ENCODE measurements at regions not wholly inside any gene's neighbourhood (a gene's known extent, or its start where the extent isn't known, plus 50 kb on each side); places are given as distances from the start of the nearest gene placed in this dataset.
"Not testable (repeated sequence)": the region's sequence is repeated elsewhere in the genome, so short reads cannot be mapped to it uniquely, and the experiment has no call there.

DNA sequence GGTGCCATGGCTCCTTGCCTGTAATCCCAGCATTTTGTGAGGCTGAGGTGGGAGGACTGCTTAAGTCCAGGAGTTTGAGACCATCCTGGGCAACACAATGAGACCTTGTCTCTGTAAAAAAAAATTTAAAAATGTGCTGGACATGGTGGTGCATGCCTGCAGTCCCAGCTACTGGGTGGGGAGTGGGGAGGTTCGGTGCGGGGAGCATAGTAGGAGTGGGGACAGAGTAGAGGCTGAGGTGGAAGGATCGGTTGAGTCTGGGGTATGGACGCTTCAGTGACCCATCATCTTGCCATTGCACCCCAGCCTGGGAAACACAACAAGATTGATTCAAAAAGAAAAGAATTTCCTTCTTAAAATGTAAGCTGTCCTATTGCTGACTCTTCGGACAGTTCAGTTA lies 1490.0 kb upstream of the GBE1 start:
- H3K27ac Mint-ChIP-seq = no peak overlapping the region
- CTCF ChIA-PET = no interaction called here

DNA sequence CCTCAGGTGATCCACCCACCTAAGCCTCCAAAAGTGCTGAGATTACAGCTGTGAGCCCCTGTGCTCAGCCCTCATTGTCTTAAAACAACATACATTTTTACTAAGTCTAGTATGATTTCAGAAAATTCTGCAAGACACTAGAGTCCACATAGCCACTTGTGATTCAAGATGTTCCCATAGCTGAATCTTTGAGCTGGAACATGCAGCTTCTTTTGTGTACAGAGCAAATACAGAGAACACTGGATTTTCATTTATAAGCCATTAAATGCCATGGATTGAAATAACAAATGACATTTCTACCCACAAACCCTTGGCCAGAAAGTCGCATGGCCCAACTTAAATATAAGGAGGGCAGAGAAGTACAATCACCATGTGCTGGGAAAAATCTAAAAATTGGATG lies 1489.2 kb upstream of the GBE1 start:
- H3K36me3 Mint-ChIP-seq = no peaks in the 10 kb centered on the region
- no peaks in the 10 kb centered on the region for H3K27me3 Mint-ChIP-seq
- H3K9me3 Mint-ChIP-seq = peaks cover 20% of the 10 kb centered on the region
- CTCF ChIA-PET = no interaction called here
- no peak overlapping the region for H3K4me3 Mint-ChIP-seq
- no peaks in the 10 kb centered on the region for H3K4me1 Mint-ChIP-seq
- no peak overlapping the region for H3K27ac Mint-ChIP-seq
- DNase-seq = no peak

More for the DNA sequence above, 1490.0 kb upstream of the GBE1 start:
- Mint-ChIP-seq H3K4me1 (no peaks in the 10 kb centered on the region), H3K4me3 (no peak overlapping the region), H3K27me3 (no peaks in the 10 kb centered on the region), H3K36me3 (no peaks in the 10 kb centered on the region), H3K9me3 (peaks cover 15% of the 10 kb centered on the region)
- no peak for DNase-seq

DNA sequence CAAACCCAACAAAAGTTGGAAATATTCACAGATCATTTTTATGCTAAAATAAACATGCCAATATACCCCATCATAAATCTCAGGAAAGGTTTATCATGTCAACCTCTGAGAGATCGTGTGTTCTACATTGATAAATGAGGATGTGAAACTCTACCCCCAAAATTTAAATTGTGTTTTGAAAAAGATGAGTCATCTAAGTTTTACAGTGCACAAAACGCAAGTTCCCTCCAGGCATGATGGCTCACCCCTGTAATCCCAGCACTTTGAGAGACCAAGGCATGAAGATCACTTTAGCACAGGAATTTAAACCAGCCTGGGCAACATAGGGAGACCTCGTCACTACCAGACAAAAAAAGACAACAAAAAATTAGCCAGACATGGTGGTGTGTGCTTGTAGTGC lies 1487.0 kb upstream of the GBE1 start:
- Mint-ChIP-seq H3K4me3 (no peak overlapping the region), H3K27ac (no peak overlapping the region), H3K4me1 (no peaks in the 10 kb centered on the region), H3K9me3 (peaks cover 24% of the 10 kb centered on the region), H3K27me3 (no peaks in the 10 kb centered on the region), H3K36me3 (no peaks in the 10 kb centered on the region)
- CTCF ChIA-PET = no interaction called here
- DNase-seq = no peak

DNA sequence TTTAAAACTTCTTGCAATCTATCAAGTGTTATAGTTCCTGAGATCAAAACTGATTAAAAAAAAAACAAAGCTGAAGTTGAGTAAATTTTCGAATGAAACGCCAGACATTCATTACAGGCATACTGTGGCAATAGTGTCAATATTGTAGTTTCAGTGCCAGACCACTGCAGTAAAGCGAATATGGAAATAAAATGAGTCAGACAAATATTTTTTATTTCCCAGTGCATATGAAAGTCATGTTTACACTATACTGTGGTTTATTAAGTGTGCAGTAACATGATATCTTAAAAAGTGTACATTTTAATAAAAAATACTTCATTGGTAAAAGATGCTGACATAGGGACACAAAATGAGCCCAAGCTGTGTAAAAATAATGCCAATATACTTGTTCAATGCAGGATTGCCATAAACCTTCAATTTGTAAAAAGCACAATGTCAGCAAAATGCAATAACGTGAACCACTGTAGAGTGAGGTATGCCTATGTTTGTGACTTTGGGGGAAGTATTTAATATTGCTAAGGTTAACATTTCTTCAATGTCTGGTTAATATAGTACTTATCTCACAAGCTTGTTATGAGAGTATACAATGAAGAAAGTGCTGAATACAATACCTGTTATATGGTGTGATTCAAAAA lies 1473.9 kb upstream of the GBE1 start:
- no peak for DNase-seq
- CTCF ChIA-PET = no interaction called here

DNA sequence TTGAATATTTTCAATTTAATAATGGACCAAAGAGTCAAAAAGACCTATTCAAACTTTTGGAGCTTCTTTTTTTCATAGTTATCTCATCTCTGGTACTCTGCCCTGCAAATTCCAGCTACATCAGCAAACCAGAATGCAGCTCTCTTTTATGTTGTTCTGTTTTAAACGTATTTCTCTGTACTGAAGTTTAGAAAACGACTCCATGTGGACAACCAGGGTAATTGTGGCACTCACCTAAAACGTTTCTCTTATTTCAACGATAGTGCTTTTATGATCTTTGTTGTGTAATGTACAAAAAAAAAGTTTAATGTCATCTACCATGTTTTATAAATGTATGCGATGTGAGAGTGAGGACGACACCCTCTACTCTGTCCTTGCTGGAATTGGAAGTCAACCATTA lies 1472.3 kb upstream of the GBE1 start:
- Mint-ChIP-seq H3K4me1 (no peaks in the 10 kb centered on the region), H3K36me3 (no peaks in the 10 kb centered on the region), H3K27ac (no peak overlapping the region), H3K4me3 (no peak overlapping the region), H3K9me3 (peaks cover 10% of the 10 kb centered on the region), H3K27me3 (no peaks in the 10 kb centered on the region)
- CTCF ChIA-PET = no interaction called here
- DNase-seq = no peak

More for the DNA sequence above, 1473.9 kb upstream of the GBE1 start:
- no peaks in the 10 kb centered on the region for H3K36me3 Mint-ChIP-seq
- no peaks in the 10 kb centered on the region for H3K27me3 Mint-ChIP-seq
- H3K27ac Mint-ChIP-seq = no peak overlapping the region
- peaks cover 14% of the 10 kb centered on the region for H3K9me3 Mint-ChIP-seq
- H3K4me1 Mint-ChIP-seq = no peaks in the 10 kb centered on the region
- no peak overlapping the region for H3K4me3 Mint-ChIP-seq

DNA sequence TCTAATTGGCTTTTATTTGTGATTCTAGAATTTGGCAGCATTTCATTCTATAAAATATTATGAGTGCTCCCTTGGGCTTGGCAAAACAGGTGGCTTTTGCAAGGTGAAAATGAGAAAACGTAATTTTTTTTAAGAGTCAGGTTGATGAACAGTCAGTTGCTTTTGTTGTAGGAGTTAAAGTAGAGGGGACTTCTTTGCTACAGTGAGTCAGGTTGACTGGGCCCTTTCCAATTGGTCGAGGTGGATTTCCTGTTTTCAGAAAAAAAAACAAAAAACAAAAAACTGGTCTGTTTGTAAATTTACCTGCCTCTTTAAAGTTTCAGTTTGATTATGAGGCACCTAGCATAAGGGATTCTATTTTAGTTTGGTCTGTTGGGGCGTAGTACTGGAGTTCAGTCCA lies 1469.4 kb upstream of the GBE1 start:
- Mint-ChIP-seq H3K4me1 (no peaks in the 10 kb centered on the region), H3K27me3 (no peaks in the 10 kb centered on the region), H3K9me3 (peaks cover 10% of the 10 kb centered on the region), H3K4me3 (no peak overlapping the region), H3K36me3 (no peaks in the 10 kb centered on the region), H3K27ac (no peak overlapping the region)
- CTCF ChIA-PET = no interaction called here
- DNase-seq = no peak

DNA sequence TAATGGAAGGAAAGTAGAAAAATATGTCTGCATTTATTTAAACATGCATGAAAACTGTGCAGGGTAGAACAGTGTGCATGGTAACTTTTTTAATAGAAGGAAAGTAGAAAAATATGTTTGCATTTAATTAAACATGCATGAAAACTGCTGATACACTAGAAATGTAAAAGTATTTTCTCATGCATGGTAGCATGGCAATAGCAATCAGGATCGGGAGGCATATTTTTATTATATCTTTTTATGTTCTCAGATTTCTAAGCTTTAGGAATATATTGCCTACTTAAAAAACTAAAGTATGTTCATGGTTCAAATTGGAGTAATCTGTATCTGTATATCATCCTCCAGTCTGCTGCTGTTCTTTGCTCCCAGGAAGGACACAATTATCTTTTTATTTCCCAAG lies 1468.9 kb upstream of the GBE1 start:
- no peaks in the 10 kb centered on the region for H3K27me3 Mint-ChIP-seq
- CTCF ChIA-PET = no interaction called here
- H3K9me3 Mint-ChIP-seq = peaks cover 10% of the 10 kb centered on the region
- H3K4me1 Mint-ChIP-seq = no peaks in the 10 kb centered on the region
- no peak for DNase-seq
- H3K4me3 Mint-ChIP-seq = no peak overlapping the region
- no peaks in the 10 kb centered on the region for H3K36me3 Mint-ChIP-seq
- H3K27ac Mint-ChIP-seq = no peak overlapping the region

DNA sequence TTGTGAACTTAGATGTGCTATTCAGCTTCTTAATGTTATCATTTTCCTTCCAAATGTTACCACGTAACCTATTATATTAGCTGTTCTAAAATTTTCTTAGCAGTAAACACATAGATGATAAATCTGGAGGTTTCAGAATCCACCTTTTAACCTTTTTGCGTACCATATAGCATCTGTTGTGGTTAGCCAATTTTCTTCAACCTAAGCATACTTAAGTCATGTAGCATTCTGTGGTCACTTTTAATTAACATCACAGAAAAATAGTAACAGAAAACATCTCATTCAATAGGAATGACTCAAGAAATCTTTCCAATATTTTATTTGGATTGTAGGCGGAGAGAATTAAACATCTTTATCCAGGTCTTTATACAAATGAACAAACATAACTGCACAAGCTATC lies 1465.3 kb upstream of the GBE1 start:
- Mint-ChIP-seq H3K27ac (no peak overlapping the region), H3K27me3 (no peaks in the 10 kb centered on the region), H3K4me3 (no peak overlapping the region), H3K36me3 (no peaks in the 10 kb centered on the region), H3K9me3 (no peaks in the 10 kb centered on the region), H3K4me1 (no peaks in the 10 kb centered on the region)
- no peak for DNase-seq
- CTCF ChIA-PET = no interaction called here

DNA sequence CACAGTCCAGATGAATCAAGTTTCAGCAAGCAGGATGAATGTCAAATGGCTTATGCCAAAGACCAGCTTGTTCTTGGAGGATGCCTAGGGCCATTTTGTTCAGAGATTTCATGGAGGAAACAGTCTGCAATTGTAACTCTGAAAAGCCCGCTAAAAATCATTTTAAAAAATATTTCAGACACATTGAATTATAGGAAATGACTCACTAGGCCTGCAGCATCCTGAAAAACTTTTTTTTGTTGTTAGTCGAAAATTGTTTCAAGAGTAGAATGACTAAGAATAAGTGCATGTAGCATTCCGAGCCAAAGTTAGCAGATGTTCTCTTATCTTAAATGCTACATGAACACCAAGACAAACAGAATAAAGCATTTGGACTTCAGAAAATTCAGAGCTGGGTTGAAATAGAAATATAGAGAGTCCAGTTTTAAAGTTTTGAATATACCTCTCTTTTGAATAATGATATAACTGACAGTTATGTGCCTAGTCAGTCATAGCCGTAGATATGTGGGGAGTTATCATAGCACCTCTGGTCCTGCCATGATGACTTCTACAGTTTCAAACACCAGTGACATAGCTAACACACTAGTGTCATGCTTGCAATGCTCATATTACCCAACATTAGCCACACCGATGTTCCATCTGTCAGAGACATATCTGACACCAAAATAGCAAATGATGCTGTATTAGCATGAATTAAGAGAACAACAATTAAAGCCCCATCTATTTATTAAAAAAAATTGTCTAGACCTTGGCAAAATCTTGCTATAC lies 1462.8 kb upstream of the GBE1 start:
- no peaks in the 10 kb centered on the region for H3K4me1 Mint-ChIP-seq
- H3K4me3 Mint-ChIP-seq = no peak overlapping the region
- no peaks in the 10 kb centered on the region for H3K36me3 Mint-ChIP-seq
- no peaks in the 10 kb centered on the region for H3K27me3 Mint-ChIP-seq
- CTCF ChIA-PET = no interaction called here
- no peak overlapping the region for H3K27ac Mint-ChIP-seq
- H3K9me3 Mint-ChIP-seq = no peaks in the 10 kb centered on the region
- DNase-seq = no peak

DNA sequence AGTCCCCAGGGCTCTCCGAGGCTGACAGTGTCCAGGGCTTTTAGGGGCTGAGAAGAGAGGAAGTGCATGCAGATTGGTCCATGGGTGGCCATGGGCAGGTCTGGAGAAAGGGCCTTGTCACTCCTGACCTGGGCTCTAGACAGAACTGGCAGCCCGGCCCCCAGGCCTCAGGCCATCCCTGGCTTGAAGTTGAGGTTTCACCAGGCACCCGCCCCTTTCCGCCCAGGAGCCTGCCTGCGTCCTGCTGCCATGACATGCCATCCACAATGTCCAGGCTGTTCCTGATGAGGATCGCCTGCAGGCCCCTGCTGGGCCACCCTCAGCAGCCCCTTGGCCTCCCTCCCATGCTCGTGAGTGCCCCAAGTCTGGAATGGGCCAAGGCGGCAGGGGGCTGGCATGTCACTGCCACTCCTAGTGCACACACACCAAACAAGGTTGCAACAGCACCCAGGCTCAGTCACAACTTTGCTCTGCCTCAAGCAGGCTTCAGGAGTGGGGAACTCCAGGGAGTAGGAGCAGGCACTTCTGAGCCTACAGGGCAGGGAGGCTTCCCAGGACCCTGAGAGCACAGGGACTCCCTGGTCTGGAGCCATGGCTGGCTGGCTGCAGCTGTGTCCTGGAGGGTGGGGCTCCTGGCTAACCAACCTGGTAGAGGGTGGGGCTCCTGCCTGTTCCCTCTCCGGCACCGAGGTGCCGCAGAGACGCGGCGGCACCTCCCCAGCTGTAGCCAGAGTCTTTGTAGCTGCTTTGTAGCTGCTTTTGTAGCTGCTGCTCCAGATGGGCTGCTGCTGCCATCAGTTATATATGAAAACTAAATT lies 1457.1 kb upstream of the GBE1 start:
- H3K4me3 Mint-ChIP-seq = no peak overlapping the region
- no peaks in the 10 kb centered on the region for H3K27me3 Mint-ChIP-seq
- peaks cover 9% of the 10 kb centered on the region for H3K9me3 Mint-ChIP-seq
- H3K4me1 Mint-ChIP-seq = no peaks in the 10 kb centered on the region
- H3K36me3 Mint-ChIP-seq = no peaks in the 10 kb centered on the region
- DNase-seq = no peak
- CTCF ChIA-PET = no interaction called here
- no peak overlapping the region for H3K27ac Mint-ChIP-seq

DNA sequence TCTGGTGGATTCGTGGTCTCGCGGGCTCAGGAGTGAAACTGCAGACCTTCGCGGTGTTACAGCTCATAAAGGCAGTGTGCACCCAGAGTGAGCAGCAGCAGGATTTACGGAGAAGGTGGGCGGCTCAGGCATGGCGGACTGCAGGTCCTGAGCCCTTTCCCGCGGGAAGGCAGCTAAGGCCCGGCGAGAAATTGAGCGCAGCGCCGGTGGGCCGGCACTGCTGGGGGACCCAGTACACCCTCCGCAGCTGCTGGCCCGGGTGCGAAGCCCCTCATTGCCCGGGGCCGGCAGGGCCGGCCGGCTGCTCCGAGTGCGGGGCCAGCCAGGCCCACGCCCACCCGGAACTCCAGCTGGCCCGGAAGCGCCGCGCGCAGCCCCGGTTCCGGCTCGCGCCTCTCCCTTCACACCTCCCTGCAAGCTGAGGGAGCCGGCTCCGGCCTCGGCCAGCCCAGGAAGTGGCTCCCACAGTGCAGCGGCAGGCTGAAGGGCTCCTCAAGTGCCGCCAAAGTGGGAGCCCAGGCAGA lies 1456.2 kb upstream of the GBE1 start:
- H3K4me3 Mint-ChIP-seq, H3K9me3 Mint-ChIP-seq, H3K4me1 Mint-ChIP-seq, H3K27ac Mint-ChIP-seq, H3K36me3 Mint-ChIP-seq, H3K27me3 Mint-ChIP-seq, CTCF ChIA-PET, DNase-seq: not testable (repeated sequence)

DNA sequence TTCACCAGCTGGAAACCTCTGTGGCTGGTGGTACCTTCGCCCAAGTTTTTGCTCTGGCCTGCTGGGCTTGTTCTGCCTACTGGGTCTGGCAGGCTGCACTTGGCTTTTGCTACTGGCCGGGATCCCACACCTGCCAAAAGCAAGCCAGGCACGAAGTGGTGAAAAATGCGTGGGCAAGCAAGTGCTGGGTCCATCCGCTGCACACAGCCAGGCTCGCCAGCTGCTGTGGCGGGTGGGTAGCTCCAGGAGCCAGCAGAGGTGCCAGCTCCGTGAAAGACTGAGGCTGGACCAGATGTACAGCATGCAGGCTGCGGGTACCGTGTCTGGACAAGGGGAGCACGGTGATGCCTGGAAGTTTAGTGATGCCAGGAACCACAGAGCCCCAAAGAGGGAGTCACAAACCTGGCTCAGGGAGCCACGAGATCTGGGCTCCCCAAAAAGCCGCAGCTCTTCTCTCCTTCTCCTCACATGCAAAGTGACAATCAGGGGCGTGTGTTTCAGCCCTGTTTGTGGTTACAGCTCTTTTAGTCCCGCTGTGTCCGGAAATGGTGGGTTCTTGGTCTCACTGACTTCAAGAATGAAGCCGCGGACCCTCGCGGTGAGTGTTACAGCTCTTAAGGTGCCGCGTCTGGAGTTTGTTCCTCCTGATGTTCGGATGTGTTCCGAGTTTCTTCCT lies 1455.6 kb upstream of the GBE1 start:
- no peaks in the 10 kb centered on the region for H3K36me3 Mint-ChIP-seq
- peaks cover 9% of the 10 kb centered on the region for H3K9me3 Mint-ChIP-seq
- H3K4me3 Mint-ChIP-seq = no peak overlapping the region
- DNase-seq = no peak
- H3K4me1 Mint-ChIP-seq = no peaks in the 10 kb centered on the region
- CTCF ChIA-PET = no interaction called here
- H3K27me3 Mint-ChIP-seq = no peaks in the 10 kb centered on the region
- H3K27ac Mint-ChIP-seq = no peak overlapping the region

DNA sequence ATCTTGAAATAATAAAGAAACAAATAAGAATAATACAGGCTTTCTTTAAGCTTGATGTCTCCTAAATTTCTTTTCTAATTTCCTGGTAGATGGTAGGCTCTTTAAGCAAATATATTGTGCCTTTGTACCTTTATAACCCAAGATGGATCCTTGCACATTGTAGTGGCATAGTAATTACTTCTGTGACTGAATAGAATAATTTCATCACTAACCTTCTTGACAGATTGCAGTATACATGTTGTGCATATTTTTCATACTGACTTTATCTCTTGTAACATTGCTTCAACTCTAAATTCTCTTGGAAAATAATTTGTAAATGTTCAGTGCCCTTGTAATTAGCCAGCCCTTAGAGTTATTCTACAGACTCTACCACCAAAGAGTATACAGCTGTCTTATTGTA lies 1433.8 kb upstream of the GBE1 start:
- Mint-ChIP-seq H3K9me3 (peaks cover 14% of the 10 kb centered on the region), H3K36me3 (no peaks in the 10 kb centered on the region), H3K27me3 (no peaks in the 10 kb centered on the region)

DNA sequence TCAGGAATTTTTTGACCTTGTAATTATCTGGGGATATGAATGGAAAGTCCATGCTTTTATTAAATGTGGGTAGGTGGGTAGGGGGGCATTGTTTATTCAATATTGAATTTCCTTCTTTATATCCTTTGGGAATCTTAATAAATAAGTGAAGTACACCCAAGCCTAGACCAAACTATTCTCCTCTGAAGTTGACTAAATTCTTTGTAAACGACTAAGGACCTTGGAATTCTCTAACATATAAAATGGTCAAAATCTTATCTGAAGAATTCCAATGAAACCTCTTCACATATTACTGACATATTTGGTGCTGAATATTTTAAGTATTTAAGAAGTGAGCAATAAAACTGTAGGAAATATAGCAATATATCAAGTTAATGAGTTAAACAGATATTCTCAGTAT lies 1432.1 kb upstream of the GBE1 start:
- no peak for DNase-seq
- Mint-ChIP-seq H3K27ac (no peak overlapping the region), H3K36me3 (no peaks in the 10 kb centered on the region), H3K4me3 (no peak overlapping the region), H3K4me1 (no peaks in the 10 kb centered on the region), H3K9me3 (peaks cover 8% of the 10 kb centered on the region), H3K27me3 (no peaks in the 10 kb centered on the region)
- CTCF ChIA-PET = no interaction called here

More for the DNA sequence above, 1433.8 kb upstream of the GBE1 start:
- no peak for DNase-seq
- Mint-ChIP-seq H3K4me1 (no peaks in the 10 kb centered on the region), H3K4me3 (no peak overlapping the region), H3K27ac (no peak overlapping the region)
- CTCF ChIA-PET = no interaction called here

All from activated naive CD4-positive, alpha-beta T cell treated with anti-CD3 and anti-CD28 coated beads, Interleukin-2, amount 10 ng/mL, durations not matched to agents 7 days and 5 days (primary cell).